Sigmoid colon (tissue), 6 donors: ENCODE measurements at regions not wholly inside any gene's neighbourhood (a gene's known extent, or its start where the extent isn't known, plus 50 kb on each side); places are given as distances from the start of the nearest gene placed in this dataset.

Experiments used
- DNase-seq: peaks from one replicate; pipeline ENCODE4 v3.0.0-alpha.2; 2019
- H3K27ac ChIP-seq, 4 donors: fragments of 200-600 bp; sonication (generic); one replicate each; pipeline ENCODE4 v1.5.1; 2016 to 2019; ENCODE audit warnings: mild to moderate bottlenecking in 1 of 4
- H3K27me3 ChIP-seq, 3 donors: fragments of 200-600 bp; sonication (generic); one replicate each; pipeline ENCODE4 v1.5.1; 2019; ENCODE audit warnings: mild to moderate bottlenecking in 1 of 3
- H3K36me3 ChIP-seq, 4 donors: fragments of 200-600 bp; sonication (generic); one replicate each; pipeline ENCODE4 v1.5.1; 2016 to 2019
- H3K4me1 ChIP-seq, 4 donors: fragments of 200-600 bp; sonication (generic); one replicate each; pipeline ENCODE4 v1.5.1; 2017 to 2019
- H3K4me3 ChIP-seq, 4 donors: fragments of 200-600 bp; sonication (generic); one replicate each; pipeline ENCODE4 v1.5.1; 2017 to 2019; ENCODE audit warnings: mild to moderate bottlenecking in 2 of 4, moderate library complexity in 1 of 4
- H3K9me3 ChIP-seq, 4 donors: fragments of 200-600 bp in 3 of 4; sonication (generic) in 3 of 4; one replicate each; pipeline versions ENCODE4 v1.5.1 to v1.6.1; 2013 to 2019
- CTCF ChIP-seq, 4 experiments: fragments of 450-650 bp in 3 of 4; fragments of 200-600 bp in 1 of 4; IDR thresholded peaks; one replicate each; pipeline ENCODE4 v1.5.1; 2016 to 2019; ENCODE audit warnings: antibody characterized with exemption in 4 of 4, mild to moderate bottlenecking in 3 of 4, moderate library complexity in 2 of 4
- EP300 ChIP-seq, 4 donors: sonication (generic); formaldehyde crosslinking; IDR thresholded peaks; one replicate each; pipeline ENCODE4 v1.6.1; 2017; ENCODE audit warnings: antibody characterized with exemption in 4 of 4
- POLR2A ChIP-seq, 2 donors: fragments of 450-650 bp; IDR thresholded peaks; one replicate each; pipeline ENCODE4 v1.6.1; 2016; ENCODE audit warnings: antibody characterized with exemption in 2 of 2, mild to moderate bottlenecking in 2 of 2, moderate library complexity in 2 of 2
- POLR2AphosphoS5 ChIP-seq, 4 donors: sonication (generic); formaldehyde crosslinking; IDR thresholded peaks; one replicate each; pipeline ENCODE4 v1.6.1; 2017; ENCODE audit warnings: antibody characterized with exemption in 4 of 4
- WGBS, 2 donors: extraction: QIAGEN DNeasy Blood & Tissue Kit; methylation state at CpG; one replicate each; pipeline ENCODE4 v1.1.7; 2013; 5-methylcytosine and 5-hydroxymethylcytosine counted together
- intact Hi-C: fragments of 100-400 bp; cut with DNase I; formaldehyde crosslinking; loops from one replicate; pipeline ENCODE4 v1.15.1; 2023
- donor health status: healthy with polysubstance abuse.
- donor health status: healthy.

DNA sequence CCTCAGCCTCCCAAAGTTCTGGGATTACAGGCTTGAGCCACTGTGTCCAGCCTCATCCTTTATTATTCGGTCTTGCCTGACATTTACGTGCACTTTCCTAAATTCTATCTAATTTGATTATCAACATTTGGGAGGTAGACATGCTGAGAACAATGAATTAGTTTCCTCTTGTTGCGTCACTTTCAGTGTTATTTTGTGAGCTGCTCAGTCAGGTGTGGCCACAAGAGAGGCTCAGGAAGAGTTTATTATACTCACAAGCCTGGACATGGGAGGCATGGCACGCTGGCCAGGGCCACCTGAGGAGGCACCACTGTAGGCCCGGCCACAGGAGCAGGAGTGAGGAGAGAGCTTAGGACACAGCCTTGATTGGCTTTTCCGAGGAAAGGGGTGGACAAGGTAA lies 59.7 kb upstream of the RBFOX2 start:
- TF ChIP-seq POLR2AphosphoS5 (IDR thresholded peaks at IDR 0.05): no peak
- no peaks in the 10 kb centered on the region for H3K36me3 ChIP-seq
- H3K9me3 ChIP-seq: no peaks in the 10 kb centered on the region
- H3K27ac ChIP-seq: no peak overlapping the region
- DNase-seq: peak; percentile 28
- H3K4me3 ChIP-seq: no peak overlapping the region
- no peaks in the 10 kb centered on the region for H3K27me3 ChIP-seq
- WGBS, 2 donors: 89 to 92% methylated on average over 6 of the region's 6 CpGs
- intact Hi-C loops: no loop called here
- H3K4me1 ChIP-seq: no peaks in the 10 kb centered on the region

DNA sequence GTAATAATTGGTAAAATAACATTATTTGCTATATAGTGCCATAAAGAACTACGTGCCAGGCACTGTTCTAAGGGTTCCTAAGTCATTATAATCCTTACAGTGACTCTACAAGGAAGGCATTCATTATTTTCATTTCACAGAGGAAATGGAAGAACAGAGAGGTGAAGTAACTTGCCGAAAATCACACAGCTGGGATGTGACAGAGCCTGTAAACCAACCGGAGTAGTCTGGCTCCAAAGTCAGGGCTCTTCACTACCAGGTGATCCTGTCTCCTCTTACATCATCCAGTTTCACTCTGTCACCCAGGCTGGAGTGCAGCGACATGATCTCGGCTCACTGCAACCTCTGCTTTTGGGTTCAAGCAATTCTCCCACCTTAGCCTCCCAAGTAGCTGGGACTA lies 59.2 kb upstream of the RBFOX2 start:
- DNase-seq: peak; percentile 11
- Histone ChIP-seq H3K4me3 (no peak overlapping the region), H3K27ac (no peak overlapping the region), H3K9me3 (no peaks in the 10 kb centered on the region), H3K27me3 (no peaks in the 10 kb centered on the region), H3K4me1 (no peaks in the 10 kb centered on the region), H3K36me3 (no peaks in the 10 kb centered on the region)
- WGBS, 2 donors: 93 to 95% methylated on average over 5 of the region's 5 CpGs
- intact Hi-C loops: no loop called here
- TF ChIP-seq POLR2A (IDR thresholded peaks at IDR 0.05) (no peak), POLR2AphosphoS5 (IDR thresholded peaks at IDR 0.05) (no peak), CTCF (IDR thresholded peaks at IDR 0.05) (no peak), EP300 (IDR thresholded peaks at IDR 0.05) (no peak)

DNA sequence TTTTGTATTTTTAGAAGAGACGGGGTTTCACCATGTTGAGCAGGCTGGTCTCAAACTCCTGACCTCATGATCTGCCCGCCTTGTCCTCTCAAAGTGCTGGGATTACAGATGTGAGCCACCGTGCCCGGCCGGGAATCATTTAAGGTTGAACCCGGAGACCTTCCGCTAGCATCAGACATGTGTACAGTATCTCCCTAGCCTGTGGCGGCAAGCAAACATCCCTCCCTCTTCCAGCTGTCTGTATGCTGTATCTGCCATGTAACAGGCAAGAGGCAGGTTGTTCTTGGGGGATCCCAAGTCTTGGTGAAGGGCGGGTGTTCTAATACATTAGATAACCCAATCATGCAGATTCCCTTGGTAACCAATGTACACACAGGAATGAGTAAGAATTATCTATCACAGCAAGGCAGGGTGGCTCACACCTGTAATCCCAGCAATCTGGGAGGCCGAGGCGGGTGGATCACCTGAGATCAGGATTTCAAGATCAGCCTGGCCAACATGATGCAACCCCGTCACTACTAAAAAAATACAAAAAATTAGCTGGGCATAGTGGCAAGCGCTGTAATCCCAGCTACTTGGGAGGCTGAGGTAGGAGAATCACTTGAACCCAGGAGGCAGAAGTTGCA lies 58.1 kb upstream of the RBFOX2 start:
- H3K4me1 ChIP-seq: no peaks in the 10 kb centered on the region
- no peaks in the 10 kb centered on the region for H3K9me3 ChIP-seq
- no peaks in the 10 kb centered on the region for H3K36me3 ChIP-seq
- H3K4me3 ChIP-seq: no peak overlapping the region
- no peak overlapping the region for H3K27ac ChIP-seq
- 93 to 96% methylated on average over 13 of the region's 13 CpGs for WGBS, 2 donors
- H3K27me3 ChIP-seq: no peaks in the 10 kb centered on the region
- intact Hi-C loops: no loop called here
- TF ChIP-seq EP300 (IDR thresholded peaks at IDR 0.05) (no peak), POLR2A (IDR thresholded peaks at IDR 0.05) (no peak), POLR2AphosphoS5 (IDR thresholded peaks at IDR 0.05) (no peak), CTCF (IDR thresholded peaks at IDR 0.05) (no peak)
- DNase-seq: peak; percentile 27

DNA sequence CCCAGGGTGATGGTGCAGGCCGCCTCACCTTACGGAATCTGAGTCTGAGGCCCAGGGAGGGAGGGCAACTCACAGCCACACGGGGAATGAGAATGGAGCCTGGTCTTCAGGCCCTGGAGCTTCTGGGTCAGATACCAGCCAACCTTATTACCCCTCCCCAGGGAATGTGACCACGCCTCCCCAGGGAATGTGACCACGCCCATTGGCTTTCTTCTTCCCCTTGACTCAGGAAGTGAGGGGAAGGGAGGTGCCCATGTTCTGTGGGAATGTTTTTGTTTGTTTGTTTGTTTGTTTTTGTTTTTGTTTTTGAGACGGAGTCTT lies 57.5 kb upstream of the RBFOX2 start:
- intact Hi-C loops: no loop called here
- 79 to 87% methylated on average over 6 of the region's 6 CpGs for WGBS, 2 donors
- H3K4me1 ChIP-seq: peaks cover 0 to 6% (median under 1%) of the 10 kb centered on the region in 4 donors

More for the DNA sequence above, 57.5 kb upstream of the RBFOX2 start:
- peak; percentile 48 for DNase-seq
- Histone ChIP-seq H3K36me3 (no peaks in the 10 kb centered on the region), H3K27me3 (no peaks in the 10 kb centered on the region), H3K27ac (no peak overlapping the region), H3K9me3 (no peaks in the 10 kb centered on the region), H3K4me3 (no peak overlapping the region)
- no peak for TF ChIP-seq EP300 (IDR thresholded peaks at IDR 0.05)
- no peak for TF ChIP-seq POLR2A (IDR thresholded peaks at IDR 0.05)
- TF ChIP-seq CTCF (IDR thresholded peaks at IDR 0.05): no peak
- no peak for TF ChIP-seq POLR2AphosphoS5 (IDR thresholded peaks at IDR 0.05)
